ENCODE measurements at regions not wholly inside any gene's neighbourhood (a gene's known extent, or its start where the extent isn't known, plus 50 kb on each side); places are given as distances from the start of the nearest gene placed in this dataset.

- no peak for TF ChIP-seq POLR2AphosphoS5 (IDR thresholded peaks at IDR 0.05; ENCODE audit: low read depth, low read length)
- TF ChIP-seq POLR2A (IDR thresholded peaks at IDR 0.05; ENCODE audit: control extremely low read depth in 1 of 2, low read depth in 2 of 2, low read length in 2 of 2), result no peak
- no peak for TF ChIP-seq PHF8 (conservative IDR thresholded peaks at IDR 0.05; ENCODE audit: low read depth, low read length)
- TF ChIP-seq ATF3 (IDR thresholded peaks at IDR 0.05; ENCODE audit: insufficient read depth, low read depth, low read length), result no peak
- TF ChIP-seq EZH2 (IDR thresholded peaks at IDR 0.05; ENCODE audit: low read depth, low read length, severe bottlenecking), result no peak
- TF ChIP-seq, protein P1, sequence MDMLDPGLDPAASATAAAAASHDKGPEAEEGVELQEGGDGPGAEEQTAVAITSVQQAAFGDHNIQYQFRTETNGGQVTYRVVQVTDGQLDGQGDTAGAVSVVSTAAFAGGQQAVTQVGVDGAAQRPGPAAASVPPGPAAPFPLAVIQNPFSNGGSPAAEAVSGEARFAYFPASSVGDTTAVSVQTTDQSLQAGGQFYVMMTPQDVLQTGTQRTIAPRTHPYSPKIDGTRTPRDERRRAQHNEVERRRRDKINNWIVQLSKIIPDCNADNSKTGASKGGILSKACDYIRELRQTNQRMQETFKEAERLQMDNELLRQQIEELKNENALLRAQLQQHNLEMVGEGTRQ (IDR thresholded peaks at IDR 0.05; ENCODE audit: low read length), result no peak
- no peak for TF ChIP-seq CTCF (IDR thresholded peaks at IDR 0.05; ENCODE audit: control extremely low read depth in 1 of 3, insufficient read depth in 1 of 3, low read depth in 1 of 3, low read length in 3 of 3)
- TF ChIP-seq CHD1 (IDR thresholded peaks at IDR 0.05; ENCODE audit: low read depth, low read length), result no peak
- TF ChIP-seq SP2 (IDR thresholded peaks at IDR 0.05; ENCODE audit: low read length), result no peak
- TF ChIP-seq SP1 (IDR thresholded peaks at IDR 0.05; ENCODE audit: low read depth, low read length), result no peak
- no peak for TF ChIP-seq YY1 (IDR thresholded peaks at IDR 0.05; ENCODE audit: low read depth, low read length)
Measured at GRCh38 chr2:58923869-58924268, 682.7 kb upstream of the FANCL start.
